Natural killer cell (primary cell): ENCODE measurements at regions not wholly inside any gene's neighbourhood (a gene's known extent, or its start where the extent isn't known, plus 50 kb on each side); places are given as distances from the start of the nearest gene placed in this dataset.

Source experiments
- ATAC-seq, 3 donors: fragments of 150-1000 bp in 2 of 3; fragments of 200-7000 bp in 1 of 3; cut with Tn5 transposase; 1 replicate in 1 of 3; 2 replicates in 2 of 3; pipeline ENCODE4 v1.10.0; 2021; ENCODE audit warnings: mild to moderate bottlenecking in 2 of 3, moderate library complexity in 2 of 3
- DNase-seq, 2 donors: peaks; one replicate each; pipeline versions ENCODE4 v3.0.0 to v3.0.0-alpha.2; 2013 to 2021; ENCODE audit warnings: mixed read lengths in 1 of 2
- H3K27ac ChIP-seq: one replicate; pipeline ENCODE4 v1.5.1; 2013; ENCODE audit warnings: mild to moderate bottlenecking, low read length
- H3K27me3 ChIP-seq: one replicate; pipeline ENCODE4 v1.6.1; 2013; ENCODE audit warnings: low read length; ENCODE audit not compliant: control insufficient read depth, insufficient read depth
- H3K36me3 ChIP-seq: one replicate; pipeline ENCODE4 v1.6.1; 2013; ENCODE audit warnings: low read length; ENCODE audit not compliant: control insufficient read depth, insufficient read depth
- H3K4me1 ChIP-seq: one replicate; pipeline ENCODE4 v1.6.1; 2013; ENCODE audit warnings: low read length; ENCODE audit not compliant: control insufficient read depth, insufficient read depth
- H3K4me3 ChIP-seq: one replicate; pipeline ENCODE4 v1.5.1; 2013; ENCODE audit warnings: low read length
- H3K9me3 ChIP-seq: one replicate; pipeline ENCODE4 v1.6.1; 2013; ENCODE audit warnings: low read length; ENCODE audit not compliant: control insufficient read depth, insufficient read depth
- H3K27ac Mint-ChIP-seq, 2 donors: one replicate each; pipeline ENCODE4 v1.8.0; 2022; ENCODE audit warnings: mild to moderate bottlenecking in 2 of 2, mixed read lengths in 2 of 2, moderate library complexity in 1 of 2
- H3K27me3 Mint-ChIP-seq, 2 donors: one replicate each; pipeline ENCODE4 v1.8.0; 2022; ENCODE audit warnings: low read depth in 2 of 2, mixed read lengths in 2 of 2
- H3K36me3 Mint-ChIP-seq: one replicate; pipeline ENCODE4 v1.8.0; 2022; ENCODE audit warnings: mixed read lengths
- H3K4me1 Mint-ChIP-seq, 2 donors: one replicate each; pipeline ENCODE4 v1.8.0; 2022; ENCODE audit warnings: mixed read lengths in 2 of 2
- H3K4me3 Mint-ChIP-seq: one replicate; pipeline ENCODE4 v1.8.0; 2022; ENCODE audit warnings: mild to moderate bottlenecking, moderate library complexity, mixed read lengths
- H3K9me3 Mint-ChIP-seq, 2 donors: one replicate each; pipeline ENCODE4 v1.8.0; 2022; ENCODE audit warnings: mixed read lengths in 2 of 2
- CTCF ChIP-seq: fragments of 200-600 bp; IDR thresholded peaks from one replicate; pipeline ENCODE4 v1.8.0; 2022; ENCODE audit warnings: antibody characterized with exemption
- WGBS: methylation state at CpG from one replicate; pipeline ENCODE4 v1.1.7; 2013; ENCODE audit warnings: missing lambda C conversion rate; ENCODE audit not compliant: insufficient coverage; 5-methylcytosine and 5-hydroxymethylcytosine counted together
- intact Hi-C: fragments of 100-400 bp; cut with micrococcal nuclease; formaldehyde crosslinking; loops from one replicate; pipeline ENCODE4 v1.14.2; 2022

GRCh38 chr4:38560768-38561558 is 103.0 kb upstream of the KLF3 start:
- WGBS, result 74% methylated on average over 5 of the region's 7 CpGs
- H3K9me3 ChIP-seq, result no peaks in the 10 kb centered on the region
- no peak for TF ChIP-seq CTCF
- H3K27ac ChIP-seq, result no peak overlapping the region
- no peaks in the 10 kb centered on the region for H3K27me3 ChIP-seq
- H3K36me3 ChIP-seq, result no peaks in the 10 kb centered on the region
- intact Hi-C loops, result no loop called here
- peaks cover 0 to 13% of the 10 kb centered on the region in 2 donors for H3K4me1 Mint-ChIP-seq
- H3K4me1 ChIP-seq, result no peaks in the 10 kb centered on the region
- no peak for ATAC-seq
- no peaks in the 10 kb centered on the region for H3K9me3 Mint-ChIP-seq
- H3K4me3 Mint-ChIP-seq, result no peak overlapping the region
- no peak for DNase-seq
- H3K27me3 Mint-ChIP-seq, result no peaks in the 10 kb centered on the region
- no peak overlapping the region for H3K4me3 ChIP-seq
- H3K36me3 Mint-ChIP-seq, result no peaks in the 10 kb centered on the region
- H3K27ac Mint-ChIP-seq, result no peak overlapping the region

GRCh38 chr4:38562751-38563198 is 101.2 kb upstream of the KLF3 start:
- H3K4me3 Mint-ChIP-seq, result no peak overlapping the region
- H3K27ac Mint-ChIP-seq, result no peak overlapping the region
- DNase-seq, result no peak
- no peaks in the 10 kb centered on the region for H3K9me3 ChIP-seq
- H3K9me3 Mint-ChIP-seq, result no peaks in the 10 kb centered on the region
- no peak for ATAC-seq
- H3K4me3 ChIP-seq, result no peak overlapping the region
- no peaks in the 10 kb centered on the region for H3K36me3 Mint-ChIP-seq
- peaks cover 0 to 13% of the 10 kb centered on the region in 2 donors for H3K4me1 Mint-ChIP-seq
- no peaks in the 10 kb centered on the region for H3K27me3 ChIP-seq
- WGBS, result 44% methylated on average over 3 of the region's 4 CpGs
- no peaks in the 10 kb centered on the region for H3K4me1 ChIP-seq
- TF ChIP-seq CTCF, result no peak
- intact Hi-C loops, result no loop called here
- no peak overlapping the region for H3K27ac ChIP-seq
- H3K36me3 ChIP-seq, result no peaks in the 10 kb centered on the region
- H3K27me3 Mint-ChIP-seq, result peaks cover 0 to 7% of the 10 kb centered on the region in 2 donors

- intact Hi-C loops, result no loop called here
- 95% methylated on average over 8 of the region's 9 CpGs for WGBS
- ATAC-seq, result no peak
These were observed 100.1 kb upstream of the KLF3 start for GRCh38 chr4:38563707-38564495.

More at GRCh38 chr4:38563707-38564495, 100.1 kb upstream of the KLF3 start:
- DNase-seq, result no peak
- no peaks in the 10 kb centered on the region for H3K27me3 ChIP-seq
- Mint-ChIP-seq H3K4me3 (no peak overlapping the region), H3K27ac (no peak overlapping the region), H3K36me3 (no peaks in the 10 kb centered on the region), H3K4me1 (peaks cover 0 to 13% of the 10 kb centered on the region in 2 donors), H3K9me3 (no peaks in the 10 kb centered on the region), H3K27me3 (peaks cover 0 to 8% of the 10 kb centered on the region in 2 donors)
- no peaks in the 10 kb centered on the region for H3K4me1 ChIP-seq
- TF ChIP-seq CTCF, result no peak
- no peak overlapping the region for H3K27ac ChIP-seq
- no peaks in the 10 kb centered on the region for H3K36me3 ChIP-seq
- H3K9me3 ChIP-seq, result no peaks in the 10 kb centered on the region
- no peak overlapping the region for H3K4me3 ChIP-seq
